Esophagus muscularis mucosa (tissue), 3 donors: ENCODE measurements at regions not wholly inside any gene's neighbourhood (a gene's known extent, or its start where the extent isn't known, plus 50 kb on each side); places are given as distances from the start of the nearest gene placed in this dataset.

ENCODE experiments used
- POLR2A ChIP-seq: fragments of 450-650 bp; IDR thresholded peaks from one replicate; pipeline ENCODE4 v1.6.1; 2017; ENCODE audit warnings: antibody characterized with exemption, moderate library complexity, mild to moderate bottlenecking, low read depth
- TF ChIP-seq, protein P1 (sequence below), 3 experiments: fragments of 200-600 bp in 2 of 3; fragments of 450-650 bp in 1 of 3; sonication (generic) in 2 of 3; IDR thresholded peaks; one replicate each; pipeline ENCODE4 v1.5.1; 2017 to 2019; ENCODE audit warnings: antibody characterized with exemption in 3 of 3, mild to moderate bottlenecking in 2 of 3, moderate library complexity in 1 of 3

DNA sequence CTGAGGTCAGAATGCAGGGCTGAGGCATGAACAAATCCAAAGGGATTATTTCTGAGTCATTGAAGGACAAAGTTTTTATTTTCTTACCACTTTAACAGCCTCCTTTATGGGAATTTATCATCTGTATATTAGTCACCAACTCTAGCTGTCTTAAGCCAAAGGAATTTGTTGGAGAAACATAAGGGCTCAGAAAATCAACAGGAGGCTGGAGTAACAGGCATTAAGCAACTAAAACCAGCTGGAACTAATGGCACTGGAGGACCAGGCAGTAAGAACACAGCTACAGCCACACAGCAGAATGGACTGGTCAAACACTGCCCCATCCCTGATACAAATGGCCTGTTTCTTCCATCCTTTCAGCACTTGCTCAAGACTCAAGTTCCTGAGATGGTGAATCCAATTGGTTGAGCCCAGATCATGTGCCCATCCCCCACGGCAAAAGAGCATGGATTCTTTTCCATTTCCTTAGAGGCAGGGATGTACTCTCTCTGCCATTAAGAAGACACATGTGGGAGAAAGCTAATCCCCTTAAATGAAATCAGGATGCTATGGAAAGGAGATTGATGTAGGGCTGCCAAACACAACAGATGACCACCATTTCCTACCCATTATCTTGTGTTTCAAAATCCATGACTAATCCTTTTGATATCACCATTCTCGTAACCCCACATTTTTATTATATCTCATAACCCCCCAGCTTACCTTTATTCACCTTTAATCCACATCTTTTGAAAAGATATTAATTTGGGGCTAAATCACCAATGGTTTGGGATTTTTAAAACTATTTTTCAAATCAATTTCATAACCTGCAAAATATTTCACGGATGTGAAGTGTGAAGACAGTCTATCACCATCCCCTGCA, 157.0 kb upstream of the FNDC3A start:
- TF ChIP-seq, protein P1, sequence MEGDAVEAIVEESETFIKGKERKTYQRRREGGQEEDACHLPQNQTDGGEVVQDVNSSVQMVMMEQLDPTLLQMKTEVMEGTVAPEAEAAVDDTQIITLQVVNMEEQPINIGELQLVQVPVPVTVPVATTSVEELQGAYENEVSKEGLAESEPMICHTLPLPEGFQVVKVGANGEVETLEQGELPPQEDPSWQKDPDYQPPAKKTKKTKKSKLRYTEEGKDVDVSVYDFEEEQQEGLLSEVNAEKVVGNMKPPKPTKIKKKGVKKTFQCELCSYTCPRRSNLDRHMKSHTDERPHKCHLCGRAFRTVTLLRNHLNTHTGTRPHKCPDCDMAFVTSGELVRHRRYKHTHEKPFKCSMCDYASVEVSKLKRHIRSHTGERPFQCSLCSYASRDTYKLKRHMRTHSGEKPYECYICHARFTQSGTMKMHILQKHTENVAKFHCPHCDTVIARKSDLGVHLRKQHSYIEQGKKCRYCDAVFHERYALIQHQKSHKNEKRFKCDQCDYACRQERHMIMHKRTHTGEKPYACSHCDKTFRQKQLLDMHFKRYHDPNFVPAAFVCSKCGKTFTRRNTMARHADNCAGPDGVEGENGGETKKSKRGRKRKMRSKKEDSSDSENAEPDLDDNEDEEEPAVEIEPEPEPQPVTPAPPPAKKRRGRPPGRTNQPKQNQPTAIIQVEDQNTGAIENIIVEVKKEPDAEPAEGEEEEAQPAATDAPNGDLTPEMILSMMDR (IDR thresholded peaks at IDR 0.05): no peak
- TF ChIP-seq POLR2A: no peak
